AG04449 (cell line): ENCODE measurements at regions not wholly inside any gene's neighbourhood (a gene's known extent, or its start where the extent isn't known, plus 50 kb on each side); places are given as distances from the start of the nearest gene placed in this dataset.
"Not testable (repeated sequence)": the region's sequence is repeated elsewhere in the genome, so short reads cannot be mapped to it uniquely, and the experiment has no call there.

Experiments used
- CTCF ChIA-PET: fragments of 350-600 bp; formaldehyde crosslinking; extraction: SDS; loops from one replicate; lab custom pipeline; 2021; ENCODE audit warnings: antibody characterized with exemption; lab: Yijun Ruan, JAX
- POLR2A ChIA-PET: fragments of 400-600, 350-600 bp; formaldehyde crosslinking; extraction: SDS; loops from one replicate; lab custom pipeline; 2020; ENCODE audit warnings: antibody characterized with exemption, inconsistent platforms; lab: Yijun Ruan, JAX
- DNase-seq: peaks from one replicate; pipeline ENCODE4 v3.0.0-alpha.2; 2010; ENCODE audit warnings: low read depth, low spot score
- H3K4me3 ChIP-seq: 2 replicates; pipeline ENCODE4 v1.5.1; 2011; ENCODE audit warnings: low read depth, mild to moderate bottlenecking, control low read depth, low read length
- TF ChIP-seq, protein P1 (sequence below): IDR thresholded peaks from one replicate; pipeline ENCODE4 v1.5.1; 2011; ENCODE audit warnings: mild to moderate bottlenecking, moderate library complexity, low read length, control low read depth, inconsistent platforms; ENCODE audit not compliant: insufficient read depth; ENCODE audit errors: missing control alignments

DNA sequence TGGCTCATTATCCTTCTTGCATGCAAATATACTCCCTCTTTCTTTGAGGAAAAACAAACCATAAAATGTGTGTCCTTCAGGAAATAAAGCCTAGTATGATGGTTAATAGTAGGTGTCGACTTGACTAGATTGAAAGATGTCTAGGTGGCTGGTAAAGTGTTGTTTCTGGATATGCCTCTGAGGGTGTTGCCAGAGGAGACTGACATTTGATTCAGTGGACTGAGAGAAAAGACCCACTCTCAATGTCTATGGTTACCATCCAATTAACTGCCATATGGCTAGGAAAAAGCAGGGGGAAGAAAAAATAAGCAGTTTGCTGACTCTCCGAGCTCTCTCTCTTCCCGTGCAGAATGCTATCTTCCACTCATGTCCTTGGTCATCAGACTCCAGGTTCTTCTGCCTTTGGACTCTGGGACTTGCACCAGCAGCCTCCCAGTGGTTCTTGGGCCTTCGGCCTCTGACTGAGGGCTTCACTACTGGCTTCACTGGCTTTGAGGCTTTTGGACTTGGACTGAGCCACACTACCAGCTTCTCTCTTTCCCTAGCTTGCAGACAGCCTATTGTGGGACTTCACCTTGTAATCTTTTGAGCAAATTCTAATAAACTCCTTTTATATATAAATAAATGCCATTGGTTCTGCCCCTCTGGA, 532.1 kb upstream of the HTR2C start:
- POLR2A ChIA-PET: no interaction called here
- TF ChIP-seq, protein P1, sequence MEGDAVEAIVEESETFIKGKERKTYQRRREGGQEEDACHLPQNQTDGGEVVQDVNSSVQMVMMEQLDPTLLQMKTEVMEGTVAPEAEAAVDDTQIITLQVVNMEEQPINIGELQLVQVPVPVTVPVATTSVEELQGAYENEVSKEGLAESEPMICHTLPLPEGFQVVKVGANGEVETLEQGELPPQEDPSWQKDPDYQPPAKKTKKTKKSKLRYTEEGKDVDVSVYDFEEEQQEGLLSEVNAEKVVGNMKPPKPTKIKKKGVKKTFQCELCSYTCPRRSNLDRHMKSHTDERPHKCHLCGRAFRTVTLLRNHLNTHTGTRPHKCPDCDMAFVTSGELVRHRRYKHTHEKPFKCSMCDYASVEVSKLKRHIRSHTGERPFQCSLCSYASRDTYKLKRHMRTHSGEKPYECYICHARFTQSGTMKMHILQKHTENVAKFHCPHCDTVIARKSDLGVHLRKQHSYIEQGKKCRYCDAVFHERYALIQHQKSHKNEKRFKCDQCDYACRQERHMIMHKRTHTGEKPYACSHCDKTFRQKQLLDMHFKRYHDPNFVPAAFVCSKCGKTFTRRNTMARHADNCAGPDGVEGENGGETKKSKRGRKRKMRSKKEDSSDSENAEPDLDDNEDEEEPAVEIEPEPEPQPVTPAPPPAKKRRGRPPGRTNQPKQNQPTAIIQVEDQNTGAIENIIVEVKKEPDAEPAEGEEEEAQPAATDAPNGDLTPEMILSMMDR: no peak
- CTCF ChIA-PET: no interaction called here
- no peak overlapping the region for H3K4me3 ChIP-seq
- DNase-seq: no peak

- TF ChIP-seq, protein P1: no peak
- POLR2A ChIA-PET: no interaction called here
- DNase-seq: no peak
- H3K4me3 ChIP-seq: no peak overlapping the region
- CTCF ChIA-PET: no interaction called here
Observed at GRCh38 chrX:114050075-114050796, 533.6 kb upstream of the HTR2C start.

- H3K4me3 ChIP-seq: no peak overlapping the region
- DNase-seq: no peak
- ChIA-PET CTCF (no interaction called here), POLR2A (no interaction called here)
- TF ChIP-seq, protein P1: no peak
Observed at GRCh38 chrX:114049063-114049462, 534.8 kb upstream of the HTR2C start.

GRCh38 chrX:114047558-114047957, 536.3 kb upstream of the HTR2C start:
- TF ChIP-seq, protein P1: no peak
- no peak overlapping the region for H3K4me3 ChIP-seq
- no peak for DNase-seq
- POLR2A ChIA-PET: no interaction called here
- CTCF ChIA-PET: no interaction called here

DNA sequence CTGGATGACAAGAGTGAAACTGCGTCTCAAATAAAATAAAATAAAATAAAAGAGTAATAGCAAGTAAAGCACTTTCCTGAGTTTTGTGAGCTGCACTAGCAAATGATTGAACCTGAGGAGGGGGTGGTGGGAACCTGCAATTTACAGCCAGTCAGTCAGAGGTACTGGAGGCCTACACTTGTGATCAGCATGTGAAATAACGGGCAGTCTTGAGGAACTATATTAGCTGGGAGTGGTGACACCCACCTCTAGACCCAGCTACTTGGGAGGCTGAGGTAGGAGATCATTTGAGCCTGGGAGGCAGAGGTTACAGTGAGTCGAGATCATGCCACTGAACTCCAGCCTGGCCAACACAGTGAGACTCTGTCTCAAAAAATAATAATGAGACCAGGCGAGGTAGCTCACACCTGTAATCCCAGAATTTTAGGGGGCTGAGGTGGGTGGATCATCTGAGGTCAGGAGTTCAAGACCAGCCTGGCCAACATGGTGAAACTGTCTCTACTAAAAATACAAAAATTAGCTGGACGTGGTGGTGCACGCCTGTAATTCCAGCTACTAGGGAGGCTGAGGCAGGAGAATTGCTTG, 537.1 kb upstream of the HTR2C start:
- ChIA-PET CTCF (no interaction called here), POLR2A (no interaction called here)
- TF ChIP-seq, protein P1: no peak
- H3K4me3 ChIP-seq: no peak overlapping the region
- no peak for DNase-seq

DNA sequence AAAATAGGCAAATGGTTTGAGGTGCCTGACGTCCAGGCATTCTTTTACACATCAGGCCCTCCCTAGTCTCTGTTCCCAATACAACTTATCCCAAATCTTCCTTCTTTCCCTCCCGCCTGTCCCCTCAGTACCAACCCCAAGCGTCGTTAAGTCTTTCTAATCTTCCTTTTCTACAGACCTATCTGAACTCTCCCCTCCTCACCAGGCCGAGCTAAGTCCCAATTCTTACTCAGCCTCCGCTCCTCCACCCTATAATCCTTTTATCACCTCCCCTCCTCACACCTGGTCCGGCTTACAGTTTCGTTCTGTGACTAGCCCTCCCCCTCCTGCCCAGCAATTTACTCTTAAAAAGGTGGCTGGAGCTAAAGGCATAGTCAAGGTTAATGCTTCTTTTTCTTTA, 542.4 kb upstream of the HTR2C start:
- CTCF ChIA-PET, POLR2A ChIA-PET, H3K4me3 ChIP-seq, DNase-seq: not testable (repeated sequence)

GRCh38 chrX:114040661-114041269, 543.1 kb upstream of the HTR2C start:
- H3K4me3 ChIP-seq, POLR2A ChIA-PET, CTCF ChIA-PET, DNase-seq: not testable (repeated sequence)

DNA sequence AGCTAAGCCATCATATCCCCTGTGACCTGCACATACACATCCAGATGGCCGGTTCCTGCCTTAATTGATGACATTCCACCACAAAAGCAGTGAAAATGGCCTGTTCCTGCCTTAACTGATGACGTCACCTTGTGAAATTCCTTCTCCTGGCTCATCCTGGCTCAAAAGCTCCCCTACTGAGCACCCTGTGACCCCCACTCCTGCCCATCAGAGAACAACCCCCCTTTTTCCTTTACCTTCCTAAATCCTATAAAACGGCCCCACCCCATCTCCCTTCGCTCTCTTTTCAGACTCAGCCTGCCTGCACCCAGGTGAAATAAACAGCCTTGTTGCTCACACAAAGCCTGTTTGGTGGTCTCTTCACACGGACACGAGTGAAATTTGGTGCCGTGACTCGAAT, 543.8 kb upstream of the HTR2C start:
- POLR2A ChIA-PET, H3K4me3 ChIP-seq, CTCF ChIA-PET: not testable (repeated sequence)

More for the DNA sequence above, 543.8 kb upstream of the HTR2C start:
- DNase-seq: not testable (repeated sequence)
